GM19455 (cell line): ENCODE measurements at regions not wholly inside any gene's neighbourhood (a gene's known extent, or its start where the extent isn't known, plus 50 kb on each side); places are given as distances from the start of the nearest gene placed in this dataset.

Experiments used
- ATAC-seq: cut with Tn5 transposase; IDR thresholded peaks from one replicate; pipeline ENCODE4 v1.9.1; 2021; ENCODE audit not compliant: unreplicated experiment

DNA sequence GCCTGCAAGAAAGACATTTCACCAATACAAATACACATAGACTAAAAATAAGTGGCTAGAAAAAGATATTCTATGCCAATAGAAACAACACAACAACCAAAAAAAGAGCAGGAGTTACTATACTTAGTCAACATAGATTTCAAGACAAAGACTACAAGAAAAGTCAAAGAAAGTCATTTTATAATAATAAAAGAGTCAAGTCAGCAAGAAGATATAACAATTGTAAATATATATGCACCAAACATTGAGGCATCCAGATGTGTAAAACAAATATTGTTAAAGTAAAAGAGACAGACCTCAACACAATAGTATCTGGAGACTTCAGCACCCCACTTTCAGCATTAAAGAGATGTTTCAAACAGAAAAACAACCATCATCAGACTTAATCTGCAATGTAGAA is 104.6 kb downstream of the AMY1C start:
- no peak for ATAC-seq

DNA sequence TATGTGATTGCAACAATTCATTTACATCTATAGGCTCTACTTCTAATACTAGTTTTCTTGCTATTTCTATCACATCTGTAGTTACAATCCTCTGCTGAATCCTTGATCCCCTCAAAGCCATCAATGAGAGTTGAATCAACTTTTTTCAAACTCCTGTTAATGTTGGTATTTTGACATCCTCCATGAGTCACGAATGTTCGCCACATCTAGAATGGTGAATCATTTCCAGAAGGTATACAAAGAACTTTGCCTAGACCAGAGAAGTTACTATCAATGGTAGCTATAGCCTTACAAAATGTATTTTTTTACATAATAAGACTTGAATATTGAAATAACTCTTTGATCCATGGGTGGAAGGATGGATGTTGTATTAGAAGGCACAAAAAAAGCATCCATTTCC is 110.0 kb downstream of the AMY1C start:
- ATAC-seq, result no peak

DNA sequence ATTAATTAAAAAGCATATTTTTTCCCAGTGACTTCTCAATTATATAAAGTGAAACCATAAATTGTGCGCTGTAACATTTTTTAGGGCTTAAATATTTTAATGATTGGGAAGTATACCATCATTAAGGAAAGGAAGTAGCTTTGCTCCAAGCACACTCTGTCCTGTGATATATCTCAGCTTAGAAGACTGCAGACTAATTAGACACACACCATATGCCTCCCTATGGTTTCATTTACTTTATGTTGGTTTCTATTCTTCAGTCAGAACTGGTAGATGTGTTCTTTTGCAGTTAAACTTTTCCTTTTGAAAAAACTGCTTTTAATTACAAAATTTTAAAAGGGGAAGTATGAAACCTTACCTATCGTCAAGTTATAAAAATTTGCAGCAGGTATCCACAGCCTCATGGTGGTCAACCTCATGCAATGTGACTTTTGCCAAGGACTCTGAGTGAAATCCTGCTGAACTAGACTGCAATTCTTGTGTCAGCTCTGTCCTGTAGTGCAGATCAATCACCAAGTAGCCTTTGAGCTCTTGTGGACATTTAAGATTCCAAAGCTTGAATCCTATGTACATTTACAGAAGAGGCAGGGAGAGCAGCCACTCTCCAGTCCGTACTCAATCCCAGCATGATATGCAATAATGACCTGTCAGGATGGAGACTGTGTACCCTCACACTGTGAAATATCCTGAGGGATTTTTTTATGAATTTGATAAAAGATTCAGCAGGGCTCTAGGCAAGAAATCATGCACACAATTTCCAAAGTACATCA is 149.1 kb downstream of the AMY1C start:
- ATAC-seq, result no peak

DNA sequence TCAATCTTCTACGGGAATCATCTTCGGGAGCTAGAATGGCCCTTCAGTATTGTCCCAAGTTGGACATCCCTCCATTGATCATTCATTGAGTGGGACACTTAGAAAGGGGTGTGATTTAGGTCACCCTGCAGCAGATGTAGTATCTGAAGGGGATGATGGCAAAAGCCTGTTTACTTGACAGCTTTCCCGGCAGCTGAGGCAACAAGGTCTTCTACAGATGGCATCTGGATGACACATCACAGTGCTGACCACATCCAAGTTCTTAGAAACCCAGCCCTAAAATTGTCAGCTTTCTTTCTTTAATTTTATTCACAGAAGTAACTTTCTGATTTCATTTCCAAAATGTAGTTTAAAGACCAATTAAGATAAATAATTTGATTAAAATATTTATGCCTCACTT is 150.3 kb downstream of the AMY1C start:
- ATAC-seq, result no peak

DNA sequence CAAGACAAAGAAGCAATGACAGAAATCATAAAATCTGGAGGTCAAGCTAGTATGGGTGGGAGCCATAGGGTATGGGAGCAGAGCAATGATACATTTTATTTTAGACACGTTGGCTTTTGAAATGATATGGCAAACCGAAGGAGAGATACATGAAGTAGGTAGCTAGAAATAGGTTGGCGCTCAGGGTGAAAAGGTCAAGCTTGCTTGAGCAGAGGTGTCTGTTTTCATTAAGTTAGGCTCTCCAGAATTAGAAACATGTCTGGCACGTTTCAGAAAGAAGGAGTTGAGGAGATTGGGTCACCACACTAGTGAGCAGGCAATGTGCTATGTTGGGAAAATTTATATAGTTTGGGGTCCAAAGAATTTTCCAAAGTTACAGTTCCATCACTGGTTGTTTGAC is 151.4 kb downstream of the AMY1C start:
- ATAC-seq, result no peak

DNA sequence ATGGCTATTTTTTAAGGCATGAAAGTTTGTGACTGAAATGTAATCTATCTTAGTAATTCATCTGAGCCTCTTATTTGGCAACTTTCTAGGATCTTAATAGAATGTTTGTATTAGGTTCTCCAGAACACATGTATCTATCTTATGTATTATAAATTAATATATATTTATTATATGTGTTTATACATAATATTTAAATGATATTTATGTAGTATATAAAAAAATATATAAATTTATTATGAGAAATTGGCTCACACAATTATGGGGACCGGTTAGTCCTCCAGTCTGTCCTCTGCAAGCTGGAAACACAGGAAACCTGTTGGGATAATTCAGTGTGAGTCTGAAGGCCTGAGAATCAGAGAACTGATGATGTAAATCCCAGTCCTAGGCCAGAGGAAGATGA is 155.7 kb downstream of the AMY1C start:
- ATAC-seq, result no peak

GRCh38 chr1:103911450-103911849 is 161.8 kb downstream of the AMY1C start:
- no peak for ATAC-seq

DNA sequence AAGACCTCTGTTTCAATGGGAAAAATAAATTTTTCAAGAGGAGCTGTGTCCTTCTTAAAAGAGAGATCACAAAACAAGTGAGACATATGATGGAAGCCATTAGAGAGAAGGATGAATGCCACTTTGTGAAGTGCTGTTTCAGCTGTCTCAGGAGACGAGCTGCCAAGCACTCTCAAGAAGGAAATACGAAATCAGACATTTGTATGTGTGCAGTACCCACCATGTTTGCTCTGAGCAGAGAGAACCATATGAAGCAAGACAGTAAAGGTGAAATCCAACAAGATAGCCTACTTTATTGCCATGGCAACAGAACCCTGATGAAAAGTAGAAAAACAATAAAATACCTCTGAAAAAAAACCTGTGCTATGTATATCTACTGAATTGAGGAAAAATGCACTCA is 168.1 kb downstream of the AMY1C start:
- no peak for ATAC-seq

DNA sequence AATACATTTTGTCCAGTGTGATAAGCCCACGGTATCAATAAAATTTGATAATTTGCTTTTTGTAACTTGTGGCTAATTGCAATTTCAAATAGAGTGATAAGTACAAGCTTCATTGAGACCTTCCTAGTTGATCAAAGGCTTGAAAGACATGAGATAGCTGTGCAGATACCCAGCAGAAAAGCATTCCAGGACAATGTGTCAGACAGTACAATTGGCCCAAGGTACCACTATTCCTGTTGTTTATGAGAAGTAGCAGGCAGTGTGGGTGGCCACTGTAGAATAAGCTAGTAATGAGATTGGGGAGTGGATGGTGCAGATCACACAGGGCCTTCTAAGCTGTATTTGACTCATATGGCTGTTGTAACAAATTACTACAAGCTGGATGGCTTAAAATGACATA is 182.2 kb downstream of the AMY1C start:
- ATAC-seq, result no peak

- ATAC-seq, result peak; percentile 73
Observed at GRCh38 chr1:103937763-103938357, 188.2 kb downstream of the AMY1C start.

- ATAC-seq, result no peak
Observed at GRCh38 chr1:103941086-103941485, 191.4 kb downstream of the AMY1C start.

GRCh38 chr1:103942029-103942428 is 192.3 kb downstream of the AMY1C start:
- no peak for ATAC-seq

GRCh38 chr1:103945774-103946173 is 196.1 kb downstream of the AMY1C start:
- ATAC-seq, result no peak

DNA sequence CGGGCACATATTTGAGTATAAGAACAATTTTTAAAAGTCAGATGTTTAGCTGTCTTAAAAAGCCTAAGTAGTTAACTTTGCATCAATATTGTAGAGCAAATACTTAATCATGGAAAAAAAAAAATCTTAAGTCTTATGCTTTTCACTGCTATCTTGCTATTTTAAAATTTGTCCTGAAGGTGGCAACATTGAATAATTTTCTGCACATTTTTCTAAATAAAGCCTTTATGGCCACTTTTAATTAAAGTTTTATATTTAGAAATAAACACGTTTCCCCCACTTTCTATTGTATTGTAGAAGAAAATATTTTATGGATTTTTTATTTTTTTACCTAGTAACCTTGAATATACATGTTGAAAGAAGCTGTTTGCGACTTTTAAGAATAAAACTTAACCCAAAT is 198.8 kb downstream of the AMY1C start:
- no peak for ATAC-seq

DNA sequence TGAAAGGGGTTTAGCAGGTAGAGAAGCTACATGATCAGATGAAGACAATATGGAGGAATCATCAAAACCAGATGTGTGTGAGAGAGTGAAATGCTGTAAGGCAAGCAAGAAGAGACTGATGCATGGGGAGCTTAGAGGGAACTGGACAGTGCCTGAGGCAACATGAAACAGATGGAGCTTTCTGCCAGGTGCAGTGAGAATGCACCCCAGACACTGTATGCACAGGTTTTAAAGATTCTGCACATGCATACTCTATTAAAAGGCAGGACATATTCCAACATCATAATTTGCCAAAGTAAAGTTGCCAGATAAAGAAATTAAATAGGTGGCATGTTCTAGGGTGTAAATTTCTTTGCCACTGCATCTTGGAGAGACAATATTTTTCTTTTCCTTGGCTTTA is 200.1 kb downstream of the AMY1C start:
- ATAC-seq, result no peak

DNA sequence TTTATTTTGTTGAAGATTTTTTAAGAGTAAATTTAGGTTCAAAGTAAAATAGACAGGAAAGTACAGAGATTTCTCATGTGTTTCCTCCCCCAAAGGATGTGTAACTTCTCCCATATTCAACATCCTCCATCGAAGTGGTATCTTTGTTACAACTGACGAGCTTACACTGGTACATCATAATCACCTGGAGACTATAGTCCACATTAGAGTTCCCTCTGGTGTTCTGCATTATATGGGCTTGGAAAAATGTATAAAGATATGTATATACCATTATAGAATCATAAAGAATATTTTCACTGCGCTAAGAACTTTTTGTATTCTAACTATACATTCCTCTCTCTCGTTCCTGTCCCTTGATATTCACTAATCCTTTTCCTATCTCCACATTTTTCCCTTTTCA is 203.7 kb downstream of the AMY1C start:
- ATAC-seq, result no peak

DNA sequence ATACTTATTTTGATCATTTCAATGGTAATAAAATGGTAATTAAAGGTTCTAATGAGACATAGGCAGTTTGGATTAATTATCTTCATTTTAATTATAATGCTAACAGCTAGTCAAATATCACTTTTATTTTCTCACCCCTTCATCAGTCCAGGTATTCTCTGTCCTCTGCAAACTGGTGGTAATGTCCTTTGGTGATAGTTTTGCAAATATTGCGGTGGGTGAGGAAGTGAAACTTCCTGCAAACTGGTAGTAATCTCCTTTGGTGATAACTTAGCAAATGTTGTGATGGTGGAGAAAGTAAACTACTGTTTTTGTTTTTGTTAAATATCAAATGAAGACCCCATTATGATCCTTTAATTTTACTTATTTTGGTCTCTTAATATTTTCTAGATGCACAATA is 209.0 kb downstream of the AMY1C start:
- no peak for ATAC-seq

DNA sequence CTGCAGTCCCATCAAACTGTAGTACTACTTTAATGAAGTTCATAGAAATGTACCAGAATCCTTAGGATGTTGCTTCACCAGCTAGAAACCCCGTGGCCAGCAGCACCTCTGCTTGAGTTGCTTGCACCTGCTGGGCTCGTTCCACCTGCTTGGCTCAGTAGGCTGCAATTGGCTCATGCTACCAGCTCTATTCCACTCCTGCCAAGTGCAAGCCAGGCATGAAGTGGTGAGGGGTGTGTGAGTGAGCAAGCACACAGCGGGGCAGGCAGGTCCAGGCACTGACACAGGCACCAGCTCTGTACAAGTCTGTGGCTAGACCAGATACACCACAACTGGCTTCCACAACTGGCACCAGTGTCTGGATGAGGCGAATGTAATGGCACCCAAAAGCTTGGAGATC is 209.9 kb downstream of the AMY1C start:
- ATAC-seq, result no peak

- no peak for ATAC-seq
Observed at GRCh38 chr1:103960045-103960444, 210.3 kb downstream of the AMY1C start.

- no peak for ATAC-seq
Observed at GRCh38 chr1:103960710-103961109, 211.0 kb downstream of the AMY1C start.

GRCh38 chr1:103986792-103987191 is 237.1 kb downstream of the AMY1C start:
- no peak for ATAC-seq

GRCh38 chr1:103997631-103998030 is 247.9 kb downstream of the AMY1C start:
- ATAC-seq, result no peak
